ENCODE measurements at regions not wholly inside any gene's neighbourhood (a gene's known extent, or its start where the extent isn't known, plus 50 kb on each side); places are given as distances from the start of the nearest gene placed in this dataset.

GRCh38 chr18:78738076-78738690 lies 241.4 kb upstream of the SALL3 start:
- peaks cover 0 to 3% of the 10 kb centered on the region in 2 donors for H3K27me3 ChIP-seq
- DNase-seq: peak in 1 of 2 donors; percentile 33
- peaks cover 0 to 4% (median 0%) of the 10 kb centered on the region in 3 donors for H3K9me3 ChIP-seq
- H3K36me3 ChIP-seq: no peaks in the 10 kb centered on the region
- no peak overlapping the region for H3K27ac ChIP-seq
- no peak for TF ChIP-seq CTCF (IDR thresholded peaks at IDR 0.05)
- H3K4me1 ChIP-seq: no peaks in the 10 kb centered on the region
- intact Hi-C loops (cut with DNase I; ENCODE audit: low total_unique reads): no loop called here
- no peak overlapping the region for H3K4me3 ChIP-seq

GRCh38 chr18:78739115-78739514 lies 240.5 kb upstream of the SALL3 start:
- Histone ChIP-seq H3K27ac (no peak overlapping the region), H3K36me3 (no peaks in the 10 kb centered on the region), H3K4me3 (no peak overlapping the region), H3K4me1 (no peaks in the 10 kb centered on the region), H3K27me3 (peaks cover 0 to 4% of the 10 kb centered on the region in 2 donors), H3K9me3 (peaks cover 0 to 4% (median 0%) of the 10 kb centered on the region in 3 donors)
- intact Hi-C loops (cut with DNase I; ENCODE audit: low total_unique reads): no loop called here
- DNase-seq: no peak
- no peak for TF ChIP-seq CTCF (IDR thresholded peaks at IDR 0.05)

GRCh38 chr18:78739882-78740677 lies 239.5 kb upstream of the SALL3 start:
- intact Hi-C loops (cut with DNase I; ENCODE audit: low total_unique reads): no loop called here
- H3K9me3 ChIP-seq: peaks cover 0 to 4% (median 0%) of the 10 kb centered on the region in 3 donors
- H3K4me3 ChIP-seq: no peak overlapping the region
- TF ChIP-seq CTCF (IDR thresholded peaks at IDR 0.05): no peak
- peak in 1 of 2 donors; percentile 60 for DNase-seq
- peaks cover 0 to 4% of the 10 kb centered on the region in 2 donors for H3K27me3 ChIP-seq
- no peak overlapping the region for H3K27ac ChIP-seq
- H3K4me1 ChIP-seq: no peaks in the 10 kb centered on the region
- H3K36me3 ChIP-seq: no peaks in the 10 kb centered on the region

GRCh38 chr18:78740876-78741275 lies 238.7 kb upstream of the SALL3 start:
- peak in 1 of 2 donors; percentile 35 for DNase-seq
- Histone ChIP-seq H3K4me3 (no peak overlapping the region), H3K27ac (no peak overlapping the region), H3K4me1 (no peaks in the 10 kb centered on the region), H3K9me3 (peaks cover 0 to 4% (median 0%) of the 10 kb centered on the region in 3 donors), H3K27me3 (peaks cover 0 to 4% of the 10 kb centered on the region in 2 donors), H3K36me3 (no peaks in the 10 kb centered on the region)
- intact Hi-C loops (cut with DNase I; ENCODE audit: low total_unique reads): no loop called here
- TF ChIP-seq CTCF (IDR thresholded peaks at IDR 0.05): no peak

- intact Hi-C loops (cut with DNase I; ENCODE audit: low total_unique reads): no loop called here
- peak in 1 of 2 donors; percentile 50 for DNase-seq
- TF ChIP-seq CTCF (IDR thresholded peaks at IDR 0.05): no peak
- Histone ChIP-seq H3K4me1 (no peaks in the 10 kb centered on the region), H3K27me3 (peaks cover 0 to 4% of the 10 kb centered on the region in 2 donors), H3K36me3 (no peaks in the 10 kb centered on the region), H3K4me3 (no peak overlapping the region), H3K27ac (no peak overlapping the region), H3K9me3 (peaks cover 0 to 4% (median 0%) of the 10 kb centered on the region in 3 donors)
Measured at GRCh38 chr18:78741381-78742217, 238.0 kb upstream of the SALL3 start.
